Uterus (tissue), 2 donors: ENCODE measurements at regions not wholly inside any gene's neighbourhood (a gene's known extent, or its start where the extent isn't known, plus 50 kb on each side); places are given as distances from the start of the nearest gene placed in this dataset.

ENCODE experiments used
- CTCF ChIP-seq, 4 experiments: fragments of 200-600 bp in 2 of 4; fragments of 450-650 bp in 2 of 4; sonication (generic) in 2 of 4; IDR thresholded peaks; one replicate each; pipeline ENCODE4 v1.5.1; 2016 to 2019; ENCODE audit warnings: antibody characterized with exemption in 4 of 4, mild to moderate bottlenecking in 2 of 4, moderate library complexity in 1 of 4
- POLR2A ChIP-seq, 2 donors: fragments of 450-650 bp; IDR thresholded peaks; one replicate each; pipeline ENCODE4 v1.6.1; 2016; ENCODE audit warnings: antibody characterized with exemption in 2 of 2, mild to moderate bottlenecking in 1 of 2, moderate library complexity in 1 of 2

- TF ChIP-seq CTCF (IDR thresholded peaks at IDR 0.05) (no peak), POLR2A (IDR thresholded peaks at IDR 0.05) (no peak)
Observed at GRCh38 chr4:124958847-124959246, 246.3 kb upstream of the ANKRD50 start.
